ENCODE measurements at regions not wholly inside any gene's neighbourhood (a gene's known extent, or its start where the extent isn't known, plus 50 kb on each side); places are given as distances from the start of the nearest gene placed in this dataset.
"Not testable (repeated sequence)": the region's sequence is repeated elsewhere in the genome, so short reads cannot be mapped to it uniquely, and the experiment has no call there.

DNA sequence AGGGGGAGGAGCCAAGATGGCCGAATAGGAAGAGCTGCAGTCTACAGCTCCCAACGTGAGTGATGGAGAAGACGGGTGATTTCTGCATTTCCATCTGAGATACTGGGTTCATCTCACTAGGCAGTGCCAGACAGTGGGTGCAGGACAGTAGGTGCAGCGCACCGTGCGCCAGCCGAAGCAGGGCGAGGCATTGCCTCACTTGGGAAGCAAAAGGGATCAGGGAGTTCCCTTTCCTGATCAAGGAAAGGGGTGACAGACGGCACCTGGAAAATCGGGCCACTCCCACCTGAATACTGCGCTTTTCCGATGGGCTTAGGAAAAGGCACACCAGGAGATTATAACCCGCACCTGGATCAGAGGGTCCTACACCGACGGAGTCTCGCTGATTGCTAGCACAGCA is 121.1 kb upstream of the SESTD1 start:
- DNase-seq = not testable (repeated sequence)

GRCh38 chr2:179383975-179384374 is 119.3 kb upstream of the SESTD1 start:
- no peak for DNase-seq

GRCh38 chr2:179377296-179377695 is 112.7 kb upstream of the SESTD1 start:
- peak; percentile 59 for DNase-seq

DNA sequence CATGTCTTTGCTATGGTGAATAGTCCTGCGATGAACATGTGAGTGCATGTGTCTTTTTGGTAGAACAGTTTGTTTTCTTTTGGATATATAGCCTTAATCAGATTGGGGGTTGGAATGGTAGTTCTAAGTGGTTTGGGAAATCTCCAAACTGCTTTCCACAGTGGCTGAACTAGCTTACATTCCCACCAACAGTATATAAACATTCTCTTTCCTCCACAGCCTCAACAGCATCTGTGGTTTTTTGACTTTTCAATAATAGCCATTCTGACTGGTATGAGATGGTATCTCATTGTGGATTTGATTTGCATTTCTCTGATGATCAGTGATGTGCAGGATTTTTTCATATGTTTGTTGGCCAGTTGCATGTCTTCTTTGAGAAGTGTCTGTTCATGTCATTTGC is 112.2 kb upstream of the SESTD1 start:
- peak; percentile 82 for DNase-seq

GRCh38 chr2:179373816-179374215 is 109.2 kb upstream of the SESTD1 start:
- DNase-seq = no peak

- DNase-seq = not testable (repeated sequence)
Measured at GRCh38 chr2:179365561-179365960, 100.9 kb upstream of the SESTD1 start.

- no peak for DNase-seq
Measured at GRCh38 chr2:179355881-179356280, 91.2 kb upstream of the SESTD1 start.

DNA sequence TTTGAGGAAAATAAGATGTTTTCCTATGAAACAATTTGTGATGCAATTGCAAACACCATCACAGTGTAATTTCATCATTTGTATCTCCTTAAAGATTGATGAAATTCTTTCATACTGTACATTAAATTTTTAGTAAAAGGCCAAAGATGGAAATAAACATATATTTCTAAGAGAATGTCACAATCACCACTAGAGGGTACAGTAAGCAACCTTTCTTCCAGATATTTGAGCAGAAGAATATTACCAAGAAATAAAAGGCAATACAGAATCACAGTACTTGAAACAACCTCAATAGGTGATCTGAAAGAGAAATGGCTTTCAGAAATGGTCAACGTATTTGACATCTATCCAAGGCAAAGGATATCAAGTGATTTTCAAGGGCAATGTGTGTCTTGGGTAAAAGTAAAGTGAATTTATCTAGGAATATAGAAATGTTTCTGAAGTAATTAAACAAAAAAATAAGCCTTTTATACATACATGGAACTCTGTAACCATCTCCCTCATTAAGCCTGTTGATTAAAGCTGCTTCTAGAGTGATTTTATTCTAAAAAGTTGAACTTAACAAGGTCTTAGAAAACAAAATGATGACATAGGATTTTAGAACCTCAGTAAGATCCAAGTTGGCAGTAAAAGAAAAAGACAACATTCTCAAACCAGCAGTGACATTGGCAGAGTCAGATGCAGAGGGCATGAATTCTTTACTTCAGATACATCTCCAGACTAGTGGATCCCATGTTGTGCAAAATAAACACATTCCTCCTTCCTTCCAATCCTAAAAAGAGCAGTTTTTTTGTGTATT is 90.3 kb upstream of the SESTD1 start:
- DNase-seq = peak; percentile 22

- DNase-seq = no peak
Measured at GRCh38 chr2:179354296-179354695, 89.7 kb upstream of the SESTD1 start.

GRCh38 chr2:179352181-179352580 is 87.5 kb upstream of the SESTD1 start:
- no peak for DNase-seq

DNA sequence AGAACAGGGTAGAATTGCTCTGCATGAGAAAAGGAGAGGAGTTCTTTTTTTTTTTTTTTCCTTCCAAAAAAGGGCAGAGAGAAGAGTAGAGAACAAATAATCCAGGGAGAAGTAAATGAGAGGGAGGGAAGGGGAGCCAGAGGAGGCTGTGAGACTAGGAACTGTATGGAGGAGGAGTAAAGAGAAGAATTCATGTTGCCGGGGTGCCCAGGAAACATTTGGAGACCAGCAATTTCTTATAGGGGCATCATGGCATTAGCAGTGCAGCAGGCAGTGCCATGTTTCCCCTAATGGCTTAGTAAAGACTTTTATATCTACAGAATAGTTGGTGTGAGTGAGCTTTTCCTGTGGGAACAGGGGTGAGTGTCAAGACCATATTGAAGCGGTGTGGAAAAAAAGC is 86.4 kb upstream of the SESTD1 start:
- no peak for DNase-seq

DNA sequence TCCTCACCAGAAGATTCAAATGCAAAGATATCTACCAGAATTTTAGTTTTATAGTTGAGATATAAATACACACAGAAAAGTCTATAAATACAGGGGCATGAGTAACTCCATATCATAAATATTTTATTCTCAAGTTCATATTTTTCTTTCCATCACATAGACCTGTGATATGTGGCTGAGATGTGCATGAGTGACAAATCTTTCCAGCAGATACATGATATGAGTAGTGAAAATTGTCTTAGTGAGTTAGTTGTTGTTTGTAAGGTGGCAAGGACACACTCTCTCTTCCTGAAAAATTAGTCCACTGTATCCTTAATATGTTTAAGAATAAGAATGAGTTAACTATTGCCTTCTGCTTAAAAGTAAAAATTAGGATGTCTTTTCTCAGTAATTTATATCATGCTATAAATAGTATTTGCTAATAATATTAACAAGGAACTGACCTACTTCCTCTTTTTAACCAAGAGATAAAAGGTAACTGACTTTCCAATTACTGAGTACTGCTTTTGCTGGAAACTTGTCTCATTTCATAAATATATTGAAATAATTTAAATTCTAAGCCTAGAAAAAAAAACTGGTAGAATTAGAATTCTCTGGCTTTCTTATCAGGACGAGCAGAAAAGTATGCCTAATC is 85.2 kb upstream of the SESTD1 start:
- no peak for DNase-seq

- peak; percentile 9 for DNase-seq
Measured at GRCh38 chr2:179348906-179349305, 84.3 kb upstream of the SESTD1 start.

DNA sequence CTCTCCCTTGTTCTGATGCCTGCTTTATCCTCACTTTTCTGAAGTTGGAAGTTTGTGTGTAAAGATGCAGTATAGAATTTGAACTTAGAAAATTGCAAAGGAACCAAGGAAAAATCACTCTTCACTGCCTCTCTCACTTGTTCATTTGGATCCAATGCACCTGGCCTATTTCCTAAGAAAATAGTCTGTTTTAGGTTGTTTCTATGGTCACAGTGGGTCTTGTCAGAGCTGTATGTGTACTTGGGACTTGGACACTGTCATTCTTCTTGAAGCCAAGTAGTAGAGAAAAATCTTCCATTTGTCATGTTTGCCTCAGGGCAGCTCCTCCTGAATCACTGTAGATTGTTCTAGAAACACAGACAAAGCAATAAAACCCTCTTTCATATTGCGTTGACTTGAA is 80.3 kb upstream of the SESTD1 start:
- no peak for DNase-seq

- peak; percentile 46 for DNase-seq
Measured at GRCh38 chr2:179344280-179344964, 79.8 kb upstream of the SESTD1 start.

DNA sequence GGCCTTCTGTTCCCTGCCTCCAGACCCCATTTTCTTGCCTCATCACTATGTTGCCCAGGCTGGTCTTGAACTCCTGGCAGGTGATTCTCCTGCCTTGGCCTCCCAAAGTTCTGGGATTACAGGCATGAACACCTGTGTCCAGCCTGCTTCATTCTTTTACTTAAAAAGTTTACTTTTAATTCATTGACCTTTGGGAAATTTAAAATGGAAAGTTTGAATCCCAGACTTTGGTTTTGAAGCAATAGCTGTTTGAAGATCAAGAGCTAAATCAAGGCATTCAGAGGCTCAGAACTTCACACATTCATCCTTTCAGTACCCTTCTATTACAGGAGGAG is 79.3 kb upstream of the SESTD1 start:
- DNase-seq = no peak

GRCh38 chr2:179341152-179341866 is 76.7 kb upstream of the SESTD1 start:
- DNase-seq = no peak

GRCh38 chr2:179340678-179341077 is 76.0 kb upstream of the SESTD1 start:
- DNase-seq = peak; percentile 46

- DNase-seq = peak; percentile 15
Measured at GRCh38 chr2:179338681-179339080, 74.0 kb upstream of the SESTD1 start.

- DNase-seq = peak; percentile 87
Measured at GRCh38 chr2:179336782-179337534, 72.3 kb upstream of the SESTD1 start.

DNA sequence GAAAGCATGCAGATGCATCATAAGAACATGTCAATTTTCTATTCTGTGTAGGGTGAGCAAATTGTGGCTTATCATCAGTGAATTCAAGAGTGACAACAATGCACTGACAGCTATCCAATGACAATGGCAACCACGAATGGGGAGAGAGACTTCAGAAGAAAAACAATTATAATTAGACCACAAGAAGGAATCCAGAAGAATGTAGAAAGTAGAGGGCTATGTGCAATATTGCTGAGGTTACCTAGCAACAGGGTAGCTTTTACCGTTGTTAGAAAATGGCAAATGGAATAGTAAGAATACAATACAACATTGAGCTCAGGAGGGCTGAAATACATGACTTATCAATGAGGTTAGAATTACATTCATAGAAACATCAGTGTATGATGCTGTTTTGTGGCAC is 71.1 kb upstream of the SESTD1 start:
- peak; percentile 30 for DNase-seq

DNA sequence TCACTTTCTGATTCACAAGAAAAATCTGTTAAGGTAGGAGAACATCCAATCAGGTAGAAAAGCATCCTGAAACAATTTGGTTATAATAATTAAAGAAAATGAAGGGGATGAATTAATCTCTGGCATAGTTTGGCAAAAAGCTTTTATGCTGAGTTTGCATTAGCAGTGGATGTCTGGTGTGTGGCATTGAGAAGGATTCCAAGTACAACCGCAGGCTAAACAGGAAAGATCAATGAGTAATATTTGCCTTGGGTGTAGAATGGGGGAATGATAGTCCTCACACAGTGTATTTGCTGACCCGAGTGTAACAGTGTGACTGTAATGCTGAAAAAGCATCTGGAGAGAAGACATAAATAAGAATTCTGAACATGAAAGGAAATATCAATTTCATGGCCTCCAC is 68.3 kb upstream of the SESTD1 start:
- DNase-seq = peak; percentile 58

All from fibroblast of skin of scalp (primary cell).